ENCODE measurements at regions not wholly inside any gene's neighbourhood (a gene's known extent, or its start where the extent isn't known, plus 50 kb on each side); places are given as distances from the start of the nearest gene placed in this dataset.

GRCh38 chrX:19188566-19188965, 66.3 kb upstream of the ADGRG2 start:
- H3K4me3 Mint-ChIP-seq: no peak overlapping the region
- ChIA-PET POLR2A (no interaction called here), CTCF (no interaction called here)
- Histone ChIP-seq H3K9me3 (ENCODE audit: control insufficient read depth in 1 of 2, insufficient read depth in 1 of 2, low read length in 2 of 2) (no peaks in the 10 kb centered on the region), H3K27ac (ENCODE audit: low read depth in 1 of 2, low read length in 2 of 2) (no peak overlapping the region), H3K36me3 (ENCODE audit: insufficient read depth, low read length) (no peaks in the 10 kb centered on the region), H3K4me1 (ENCODE audit: insufficient read depth, low read length) (no peaks in the 10 kb centered on the region), H3K4me3 (ENCODE audit: low read length) (no peak overlapping the region), H3K27me3 (ENCODE audit: control insufficient read depth in 1 of 2, insufficient read depth in 2 of 2, low read length in 2 of 2) (no peaks in the 10 kb centered on the region)
- H3K27ac Mint-ChIP-seq: no peak overlapping the region
- no peaks in the 10 kb centered on the region for H3K36me3 Mint-ChIP-seq (ENCODE audit: low read depth)
- intact Hi-C loops (cut with DNase I, micrococcal nuclease): no loop called here
- no peaks in the 10 kb centered on the region for H3K4me1 Mint-ChIP-seq (ENCODE audit: low read depth)
- DNase-seq (no peak), ATAC-seq (ENCODE audit: poor library complexity) (no peak)
- no peaks in the 10 kb centered on the region for H3K9me3 Mint-ChIP-seq
- TF ChIP-seq CTCF (IDR thresholded peaks at IDR 0.05): no peak
- H3K27me3 Mint-ChIP-seq: no peaks in the 10 kb centered on the region

- Histone ChIP-seq H3K9me3 (ENCODE audit: control insufficient read depth in 1 of 2, insufficient read depth in 1 of 2, low read length in 2 of 2) (no peaks in the 10 kb centered on the region), H3K4me3 (ENCODE audit: low read length) (no peak overlapping the region), H3K27ac (ENCODE audit: low read depth in 1 of 2, low read length in 2 of 2) (no peak overlapping the region), H3K36me3 (ENCODE audit: insufficient read depth, low read length) (no peaks in the 10 kb centered on the region), H3K27me3 (ENCODE audit: control insufficient read depth in 1 of 2, insufficient read depth in 2 of 2, low read length in 2 of 2) (no peaks in the 10 kb centered on the region), H3K4me1 (ENCODE audit: insufficient read depth, low read length) (no peaks in the 10 kb centered on the region)
- H3K9me3 Mint-ChIP-seq: no peaks in the 10 kb centered on the region
- no peak overlapping the region for H3K27ac Mint-ChIP-seq
- no peaks in the 10 kb centered on the region for H3K4me1 Mint-ChIP-seq (ENCODE audit: low read depth)
- ChIA-PET CTCF (no interaction called here), POLR2A (no interaction called here)
- no peaks in the 10 kb centered on the region for H3K36me3 Mint-ChIP-seq (ENCODE audit: low read depth)
- no peak for DNase-seq
- peaks cover 7% of the 10 kb centered on the region for H3K27me3 Mint-ChIP-seq
- intact Hi-C loops (cut with DNase I, micrococcal nuclease): no loop called here
- TF ChIP-seq CTCF (IDR thresholded peaks at IDR 0.05): no peak
- H3K4me3 Mint-ChIP-seq: no peak overlapping the region
- no peak for ATAC-seq (ENCODE audit: poor library complexity)
Measured at GRCh38 chrX:19190902-19191301, 68.6 kb upstream of the ADGRG2 start.

GRCh38 chrX:19193565-19193964, 71.3 kb upstream of the ADGRG2 start:
- no peaks in the 10 kb centered on the region for H3K36me3 Mint-ChIP-seq (ENCODE audit: low read depth)
- peaks cover 7% of the 10 kb centered on the region for H3K27me3 Mint-ChIP-seq
- no peaks in the 10 kb centered on the region for H3K4me1 ChIP-seq (ENCODE audit: insufficient read depth, low read length)
- intact Hi-C loops (cut with DNase I, micrococcal nuclease): no loop called here
- no peaks in the 10 kb centered on the region for H3K9me3 ChIP-seq (ENCODE audit: control insufficient read depth in 1 of 2, insufficient read depth in 1 of 2, low read length in 2 of 2)
- H3K36me3 ChIP-seq (ENCODE audit: insufficient read depth, low read length): no peaks in the 10 kb centered on the region
- DNase-seq: no peak
- H3K4me3 Mint-ChIP-seq: no peak overlapping the region
- ATAC-seq (ENCODE audit: poor library complexity): no peak
- no peaks in the 10 kb centered on the region for H3K4me1 Mint-ChIP-seq (ENCODE audit: low read depth)
- ChIA-PET CTCF (no interaction called here), POLR2A (no interaction called here)
- no peak overlapping the region for H3K4me3 ChIP-seq (ENCODE audit: low read length)
- TF ChIP-seq CTCF (IDR thresholded peaks at IDR 0.05): no peak
- H3K9me3 Mint-ChIP-seq: no peaks in the 10 kb centered on the region
- no peaks in the 10 kb centered on the region for H3K27me3 ChIP-seq (ENCODE audit: control insufficient read depth in 1 of 2, insufficient read depth in 2 of 2, low read length in 2 of 2)
- no peak overlapping the region for H3K27ac ChIP-seq (ENCODE audit: low read depth in 1 of 2, low read length in 2 of 2)
- no peak overlapping the region for H3K27ac Mint-ChIP-seq
